ENCODE measurements at regions not wholly inside any gene's neighbourhood (a gene's known extent, or its start where the extent isn't known, plus 50 kb on each side); places are given as distances from the start of the nearest gene placed in this dataset.

DNA sequence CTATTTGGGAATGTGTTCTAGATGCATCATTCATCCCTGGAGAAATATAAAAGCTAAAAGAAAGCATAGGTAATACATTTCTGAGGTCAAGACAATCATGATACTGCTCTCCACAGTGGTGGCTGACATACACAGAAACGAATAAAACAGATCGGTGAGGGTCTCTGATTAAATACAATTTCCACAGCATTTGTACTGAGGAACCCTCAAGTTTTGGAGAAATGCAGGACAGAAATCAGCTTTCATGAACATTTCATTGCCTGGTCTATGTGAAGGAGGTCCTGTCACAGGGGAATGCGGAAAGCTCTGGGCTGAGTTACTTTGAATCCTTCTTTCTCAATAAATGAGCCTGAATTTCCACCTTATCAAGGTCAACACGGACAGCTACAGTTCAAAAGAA lies 67.9 kb upstream of the ITGB1 start:
- TF ChIP-seq GATA2 (IDR thresholded peaks at IDR 0.05; ENCODE audit: low read depth, low read length) (no peak), GATA3 (IDR thresholded peaks at IDR 0.05; ENCODE audit: low read depth, low read length) (no peak)

All from SH-SY5Y (cell line).